ENCODE measurements at regions not wholly inside any gene's neighbourhood (a gene's known extent, or its start where the extent isn't known, plus 50 kb on each side); places are given as distances from the start of the nearest gene placed in this dataset.

GRCh38 chr5:85168474-85168873, 783.8 kb upstream of the EDIL3 start:
- WGBS = 79% methylated on average over 1 of the region's 1 CpG
- no peak for DNase-seq (ENCODE audit: low spot score)
- TF ChIP-seq MAX (IDR thresholded peaks at IDR 0.05) (no peak), ATF3 (IDR thresholded peaks at IDR 0.05) (no peak), RXRA (IDR thresholded peaks at IDR 0.05) (no peak), REST (IDR thresholded peaks at IDR 0.05) (no peak), RAD21 (IDR thresholded peaks at IDR 0.05) (no peak), CTCF (IDR thresholded peaks at IDR 0.05; ENCODE audit: low read depth, low read length, missing input control) (no peak), GABPA (IDR thresholded peaks at IDR 0.05 in 1 of 2, conservative IDR thresholded peaks at IDR 0.05 in 1 of 2) (no peak), JUND (IDR thresholded peaks at IDR 0.05) (no peak), FOXA2 (IDR thresholded peaks at IDR 0.05) (no peak), EGR1 (IDR thresholded peaks at IDR 0.05; ENCODE audit: low read depth in 2 of 2) (no peak), ZBTB33 (IDR thresholded peaks at IDR 0.05) (no peak), TAF1 (conservative IDR thresholded peaks at IDR 0.05) (no peak)

GRCh38 chr5:85170183-85170582, 785.5 kb upstream of the EDIL3 start:
- H3K9ac ChIP-seq (ENCODE audit: low read depth in 1 of 2, low read length in 2 of 2) = no peak overlapping the region
- no peak for DNase-seq (ENCODE audit: low spot score)
- no peaks in the 10 kb centered on the region for H3K36me3 ChIP-seq (ENCODE audit: control insufficient read depth in 4 of 4, insufficient read depth in 3 of 4, low read depth in 1 of 4, low read length in 3 of 4)
- H3K4me1 ChIP-seq (ENCODE audit: control insufficient read depth in 4 of 4, insufficient read depth in 4 of 4, low read length in 3 of 4) = no peaks in the 10 kb centered on the region
- H3K9me3 ChIP-seq (ENCODE audit: control insufficient read depth in 4 of 4, low read length in 3 of 4) = no peaks in the 10 kb centered on the region
- no peak for TF ChIP-seq HNF4G (IDR thresholded peaks at IDR 0.05)
- no peak for TF ChIP-seq HNF4A (conservative IDR thresholded peaks at IDR 0.05)
- no peak for TF ChIP-seq CTCF (IDR thresholded peaks at IDR 0.05; ENCODE audit: low read depth, low read length, missing input control)
- TF ChIP-seq ZBTB33 (IDR thresholded peaks at IDR 0.05) = no peak
- no peak for TF ChIP-seq RXRA (IDR thresholded peaks at IDR 0.05)
- no peak for TF ChIP-seq EGR1 (IDR thresholded peaks at IDR 0.05; ENCODE audit: low read depth in 2 of 2)
- TF ChIP-seq FOXA2 (IDR thresholded peaks at IDR 0.05) = no peak
- no peak for TF ChIP-seq TAF1 (conservative IDR thresholded peaks at IDR 0.05)
- TF ChIP-seq MAX (IDR thresholded peaks at IDR 0.05) = no peak
- TF ChIP-seq RAD21 (IDR thresholded peaks at IDR 0.05) = no peak
- TF ChIP-seq FOXA1 (IDR thresholded peaks at IDR 0.05) = no peak
- no peak overlapping the region for H3K27ac ChIP-seq (ENCODE audit: low read depth in 1 of 2, low read length in 2 of 2)
- no peak overlapping the region for H3K4me3 ChIP-seq (ENCODE audit: low read depth in 1 of 3, low read length in 3 of 3)
- no peaks in the 10 kb centered on the region for H3K27me3 ChIP-seq (ENCODE audit: control insufficient read depth in 4 of 4, insufficient read depth in 4 of 4, low read length in 3 of 4)
- WGBS = 76% methylated on average over 4 of the region's 4 CpGs

More at GRCh38 chr5:85168474-85168873, 783.8 kb upstream of the EDIL3 start:
- Histone ChIP-seq H3K4me3 (ENCODE audit: low read depth in 1 of 3, low read length in 3 of 3) (no peak overlapping the region), H3K4me1 (ENCODE audit: control insufficient read depth in 4 of 4, insufficient read depth in 4 of 4, low read length in 3 of 4) (no peaks in the 10 kb centered on the region), H3K27me3 (ENCODE audit: control insufficient read depth in 4 of 4, insufficient read depth in 4 of 4, low read length in 3 of 4) (no peaks in the 10 kb centered on the region), H3K36me3 (ENCODE audit: control insufficient read depth in 4 of 4, insufficient read depth in 3 of 4, low read depth in 1 of 4, low read length in 3 of 4) (no peaks in the 10 kb centered on the region), H3K9ac (ENCODE audit: low read depth in 1 of 2, low read length in 2 of 2) (no peak overlapping the region), H3K27ac (ENCODE audit: low read depth in 1 of 2, low read length in 2 of 2) (no peak overlapping the region), H3K9me3 (ENCODE audit: control insufficient read depth in 4 of 4, low read length in 3 of 4) (no peaks in the 10 kb centered on the region)

Data from liver (tissue), 8 donors.